ENCODE measurements at regions not wholly inside any gene's neighbourhood (a gene's known extent, or its start where the extent isn't known, plus 50 kb on each side); places are given as distances from the start of the nearest gene placed in this dataset.

- no peak overlapping the region for H3K27ac Mint-ChIP-seq (ENCODE audit: unreplicated experiment)
- H3K4me3 Mint-ChIP-seq (ENCODE audit: unreplicated experiment) = no peak overlapping the region
- H3K9me3 Mint-ChIP-seq (ENCODE audit: low read depth) = peaks cover 16% of the 10 kb centered on the region
- no peak for TF ChIP-seq CTCF (IDR thresholded peaks at IDR 0.05)
- no peaks in the 10 kb centered on the region for H3K4me1 Mint-ChIP-seq (ENCODE audit: low read depth)
- DNase-seq (ENCODE audit: low spot score) = no peak
- peaks cover 4% of the 10 kb centered on the region for H3K36me3 Mint-ChIP-seq (ENCODE audit: low read depth)
- peaks cover 16% of the 10 kb centered on the region for H3K27me3 Mint-ChIP-seq (ENCODE audit: low read depth)
These were observed 107.1 kb downstream of the ABHD5 start for GRCh38 chr3:43797794-43798193.

- Mint-ChIP-seq H3K27ac (ENCODE audit: unreplicated experiment) (no peak overlapping the region), H3K27me3 (ENCODE audit: low read depth) (peaks cover 26% of the 10 kb centered on the region), H3K36me3 (ENCODE audit: low read depth) (peaks cover 4% of the 10 kb centered on the region), H3K4me1 (ENCODE audit: low read depth) (no peaks in the 10 kb centered on the region), H3K9me3 (ENCODE audit: low read depth) (peaks cover 2% of the 10 kb centered on the region), H3K4me3 (ENCODE audit: unreplicated experiment) (no peak overlapping the region)
- DNase-seq (ENCODE audit: low spot score) = no peak
- TF ChIP-seq CTCF (IDR thresholded peaks at IDR 0.05) = no peak
These were observed 120.1 kb downstream of the ABHD5 start for GRCh38 chr3:43810797-43811196.

- no peaks in the 10 kb centered on the region for H3K4me1 Mint-ChIP-seq (ENCODE audit: low read depth)
- H3K36me3 Mint-ChIP-seq (ENCODE audit: low read depth) = no peaks in the 10 kb centered on the region
- H3K27me3 Mint-ChIP-seq (ENCODE audit: low read depth) = peaks cover 26% of the 10 kb centered on the region
These were observed 123.7 kb downstream of the ABHD5 start for GRCh38 chr3:43814461-43814860.

GRCh38 chr3:43816372-43816771 is 125.6 kb downstream of the ABHD5 start:
- no peak overlapping the region for H3K27ac Mint-ChIP-seq (ENCODE audit: unreplicated experiment)
- H3K27me3 Mint-ChIP-seq (ENCODE audit: low read depth) = peaks cover 32% of the 10 kb centered on the region

More at GRCh38 chr3:43814461-43814860, 123.7 kb downstream of the ABHD5 start:
- no peak for TF ChIP-seq CTCF (IDR thresholded peaks at IDR 0.05)
- DNase-seq (ENCODE audit: low spot score) = no peak
- no peak overlapping the region for H3K4me3 Mint-ChIP-seq (ENCODE audit: unreplicated experiment)
- H3K27ac Mint-ChIP-seq (ENCODE audit: unreplicated experiment) = no peak overlapping the region
- H3K9me3 Mint-ChIP-seq (ENCODE audit: low read depth) = peaks cover 3% of the 10 kb centered on the region

GRCh38 chr3:43817064-43817463 is 126.3 kb downstream of the ABHD5 start:
- H3K36me3 Mint-ChIP-seq (ENCODE audit: low read depth) = no peaks in the 10 kb centered on the region
- peaks cover 33% of the 10 kb centered on the region for H3K27me3 Mint-ChIP-seq (ENCODE audit: low read depth)
- H3K9me3 Mint-ChIP-seq (ENCODE audit: low read depth) = peaks cover 3% of the 10 kb centered on the region
- no peaks in the 10 kb centered on the region for H3K4me1 Mint-ChIP-seq (ENCODE audit: low read depth)
- no peak for DNase-seq (ENCODE audit: low spot score)
- TF ChIP-seq CTCF (IDR thresholded peaks at IDR 0.05) = no peak
- H3K4me3 Mint-ChIP-seq (ENCODE audit: unreplicated experiment) = no peak overlapping the region
- no peak overlapping the region for H3K27ac Mint-ChIP-seq (ENCODE audit: unreplicated experiment)

More at GRCh38 chr3:43816372-43816771, 125.6 kb downstream of the ABHD5 start:
- Mint-ChIP-seq H3K4me3 (ENCODE audit: unreplicated experiment) (no peak overlapping the region), H3K36me3 (ENCODE audit: low read depth) (no peaks in the 10 kb centered on the region), H3K4me1 (ENCODE audit: low read depth) (no peaks in the 10 kb centered on the region), H3K9me3 (ENCODE audit: low read depth) (peaks cover 3% of the 10 kb centered on the region)
- no peak for DNase-seq (ENCODE audit: low spot score)
- no peak for TF ChIP-seq CTCF (IDR thresholded peaks at IDR 0.05)

Measured in chondrocyte (in vitro differentiated cells).